HG03457 (cell line): ENCODE measurements at regions not wholly inside any gene's neighbourhood (a gene's known extent, or its start where the extent isn't known, plus 50 kb on each side); places are given as distances from the start of the nearest gene placed in this dataset.
"Not testable (repeated sequence)": the region's sequence is repeated elsewhere in the genome, so short reads cannot be mapped to it uniquely, and the experiment has no call there.

ENCODE experiments used
- ATAC-seq: cut with Tn5 transposase; IDR thresholded peaks from one replicate; pipeline ENCODE4 v1.9.1; 2021; ENCODE audit warnings: moderate number of reproducible peaks; ENCODE audit not compliant: unreplicated experiment

DNA sequence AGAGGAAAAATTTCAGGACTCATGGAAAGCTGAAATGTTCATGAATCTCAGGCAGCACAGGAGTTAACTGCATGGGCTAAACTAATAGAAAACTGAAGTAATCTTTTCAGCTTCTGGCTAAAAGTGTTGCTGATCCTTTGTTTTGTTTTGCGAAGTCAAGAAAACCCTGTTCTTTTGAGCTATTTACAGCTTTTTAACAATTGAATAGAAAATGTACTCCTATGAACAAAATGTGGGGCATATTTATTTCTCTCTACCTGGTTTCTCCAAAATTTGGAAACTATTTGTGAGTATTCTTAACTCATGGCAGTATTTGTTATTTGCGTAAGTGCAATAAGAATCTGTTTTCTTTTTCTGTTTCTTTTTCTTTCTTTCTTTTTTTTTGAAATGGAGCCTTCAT is 818.8 kb upstream of the CITED2 start:
- no peak for ATAC-seq

DNA sequence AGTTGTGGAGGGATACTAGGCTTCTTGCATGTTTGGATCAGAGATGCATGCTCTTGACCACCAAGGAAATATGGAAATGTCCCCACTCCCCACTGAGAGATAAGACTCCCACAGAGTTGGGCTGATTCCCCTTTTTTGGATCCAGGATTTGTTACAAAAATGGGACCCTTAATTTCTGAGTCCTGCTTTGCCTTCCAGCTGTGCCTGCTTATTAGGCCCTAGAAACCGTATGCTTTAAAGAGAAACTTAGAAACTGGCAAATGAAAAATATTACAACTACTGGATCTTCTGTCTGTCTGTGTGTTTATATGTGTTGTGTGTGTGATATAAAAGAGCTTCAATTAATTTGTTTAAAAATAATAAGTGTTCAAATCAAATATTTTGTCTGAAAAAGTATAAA is 817.6 kb upstream of the CITED2 start:
- ATAC-seq, result no peak

DNA sequence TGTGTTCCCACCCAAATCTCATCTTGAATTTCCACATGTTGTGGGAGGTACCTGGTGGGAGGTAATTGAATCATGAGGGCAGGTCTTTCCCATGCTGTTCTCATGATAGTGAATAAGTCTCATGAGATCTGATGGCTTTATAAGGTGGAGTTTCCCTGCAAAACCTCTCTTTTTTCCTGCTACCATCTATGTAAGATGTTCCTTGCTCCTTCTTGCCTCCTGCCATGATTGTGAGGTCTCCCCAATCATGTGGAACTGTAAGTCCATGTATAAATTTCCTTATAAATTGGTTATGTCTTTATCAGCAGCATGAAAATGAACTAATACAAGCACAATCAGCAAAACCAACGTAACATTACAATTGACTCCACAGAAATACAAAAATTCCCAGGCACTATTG is 814.8 kb upstream of the CITED2 start:
- not testable (repeated sequence) for ATAC-seq

GRCh38 chr6:140185991-140186390 is 811.5 kb upstream of the CITED2 start:
- ATAC-seq, result no peak

DNA sequence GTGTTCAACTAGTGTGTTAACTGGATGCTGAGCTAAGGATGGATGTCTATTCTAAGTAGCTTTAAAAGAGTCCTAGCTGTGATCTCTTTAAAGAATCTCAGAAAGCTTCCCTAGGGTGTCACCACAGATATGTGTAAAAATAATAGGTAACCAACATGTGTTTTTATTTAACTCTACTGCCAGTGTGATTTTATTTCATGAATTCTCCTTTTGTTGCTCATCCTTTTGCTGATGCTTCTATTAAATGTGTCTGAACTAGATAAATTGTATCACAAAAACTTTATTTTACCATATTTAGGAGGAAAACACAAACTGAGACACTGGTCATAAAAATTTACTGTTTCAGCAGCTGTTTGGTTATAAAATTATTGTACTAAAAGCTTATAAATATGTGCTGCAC is 809.4 kb upstream of the CITED2 start:
- no peak for ATAC-seq

DNA sequence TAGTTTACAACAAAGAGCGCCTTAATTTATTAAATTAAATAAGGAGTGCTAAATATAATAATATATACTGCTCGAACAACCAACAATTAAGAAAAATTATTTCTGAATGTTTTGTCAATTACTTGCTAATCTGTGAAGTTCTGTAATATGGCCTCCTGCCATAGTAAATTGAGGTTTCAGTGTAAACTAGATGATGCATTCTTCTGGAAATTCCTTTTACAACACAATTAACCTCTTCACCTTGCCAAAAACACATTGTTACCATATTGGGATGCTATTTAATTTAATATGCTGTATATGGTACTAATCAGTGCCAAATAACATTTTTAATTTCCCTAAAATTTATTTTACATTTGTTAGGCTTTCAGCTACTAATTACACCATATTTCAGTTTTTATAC is 808.4 kb upstream of the CITED2 start:
- no peak for ATAC-seq

GRCh38 chr6:140181876-140182275 is 807.4 kb upstream of the CITED2 start:
- no peak for ATAC-seq

GRCh38 chr6:140180306-140180705 is 805.9 kb upstream of the CITED2 start:
- ATAC-seq, result no peak

DNA sequence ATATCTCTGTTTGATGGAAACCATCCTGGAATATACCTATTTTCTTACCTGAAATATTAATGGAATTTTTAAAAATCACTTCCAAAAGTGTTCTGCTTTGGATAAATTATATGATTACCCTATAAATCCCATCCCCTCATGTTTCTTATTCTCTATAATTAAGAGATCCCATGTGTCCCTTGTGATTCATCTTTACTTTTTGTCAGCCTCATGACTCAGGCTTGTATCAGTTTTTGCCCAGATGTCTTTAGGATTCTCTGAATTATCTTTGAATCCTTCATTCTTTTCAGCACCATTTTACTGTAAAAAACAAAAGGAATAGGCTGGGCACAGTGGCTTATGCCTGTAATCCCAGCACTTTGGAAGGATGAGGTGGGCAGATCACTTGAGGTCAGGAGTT is 804.5 kb upstream of the CITED2 start:
- no peak for ATAC-seq

DNA sequence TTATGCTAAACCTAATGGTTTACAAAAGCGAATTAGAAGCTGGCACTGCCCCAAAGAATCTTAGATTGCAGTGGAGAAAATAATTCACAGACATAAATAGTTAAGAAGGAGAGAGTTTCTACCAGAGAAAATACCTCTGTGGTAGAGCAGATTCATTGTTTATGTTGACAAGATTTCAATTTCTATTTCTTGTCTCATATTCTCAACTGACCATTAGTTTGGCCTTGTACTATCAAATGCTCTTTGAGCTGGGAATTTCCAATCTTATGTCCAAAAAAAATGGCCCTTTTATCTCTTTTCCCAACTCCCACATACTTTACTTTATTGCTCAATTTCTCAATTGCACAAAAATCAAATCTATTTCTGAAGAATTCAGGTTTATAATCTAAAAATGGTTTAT is 804.1 kb upstream of the CITED2 start:
- ATAC-seq, result no peak

GRCh38 chr6:140176306-140176705 is 801.9 kb upstream of the CITED2 start:
- no peak for ATAC-seq

DNA sequence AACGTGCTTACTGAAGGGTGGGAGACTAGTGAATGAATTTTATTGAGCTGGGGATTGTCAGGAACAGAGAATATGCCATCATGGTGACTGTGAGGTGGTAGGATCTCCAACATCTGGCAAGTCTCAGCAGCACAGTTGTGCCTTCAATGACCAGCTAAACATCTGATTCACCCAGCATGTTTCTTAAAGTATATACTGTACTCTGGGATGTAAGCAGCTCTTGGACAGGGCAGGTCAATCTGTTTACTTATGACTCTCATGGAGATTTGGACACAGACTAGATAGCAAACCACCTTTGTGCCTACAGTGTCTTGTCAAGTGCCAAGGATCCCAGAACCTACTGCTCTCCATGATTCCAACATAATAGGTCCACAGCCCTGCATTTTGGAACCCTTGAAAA is 801.0 kb upstream of the CITED2 start:
- no peak for ATAC-seq

DNA sequence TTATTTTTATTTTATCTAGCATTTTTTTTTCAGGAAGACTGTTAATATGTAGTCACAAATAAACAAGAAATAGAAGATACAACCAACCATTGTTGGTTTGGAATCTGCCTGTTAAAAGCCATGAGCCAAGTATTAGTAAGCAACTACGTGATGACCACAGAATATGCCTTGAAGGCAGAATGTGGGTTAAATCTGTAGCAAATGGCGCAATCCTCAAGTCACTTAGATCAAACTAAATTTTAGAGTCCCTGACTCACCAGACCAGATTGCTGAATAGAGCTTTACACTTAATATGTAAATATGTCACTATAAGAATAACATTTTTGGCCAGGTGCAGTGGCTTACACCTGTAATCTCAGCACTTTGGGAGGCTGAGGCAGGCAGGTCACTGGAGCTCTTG is 800.1 kb upstream of the CITED2 start:
- no peak for ATAC-seq

DNA sequence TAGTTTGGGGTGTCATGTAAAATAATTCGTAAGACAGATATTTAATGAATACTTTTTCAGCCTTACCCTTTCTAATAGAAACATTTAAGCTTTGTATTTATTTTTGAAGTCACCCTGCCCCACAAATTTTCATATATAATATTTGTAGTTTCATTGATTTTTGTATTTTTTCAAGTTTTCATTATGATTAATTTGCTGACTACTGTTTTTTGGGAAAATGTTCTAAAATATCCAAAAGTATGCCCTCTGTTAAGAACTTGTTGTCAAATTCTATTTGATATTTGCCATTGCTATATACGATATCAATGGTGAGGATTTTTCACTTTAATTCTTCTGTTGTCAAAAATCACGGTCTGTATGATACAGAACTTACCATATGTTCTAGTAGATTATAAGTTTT is 793.9 kb upstream of the CITED2 start:
- no peak for ATAC-seq

DNA sequence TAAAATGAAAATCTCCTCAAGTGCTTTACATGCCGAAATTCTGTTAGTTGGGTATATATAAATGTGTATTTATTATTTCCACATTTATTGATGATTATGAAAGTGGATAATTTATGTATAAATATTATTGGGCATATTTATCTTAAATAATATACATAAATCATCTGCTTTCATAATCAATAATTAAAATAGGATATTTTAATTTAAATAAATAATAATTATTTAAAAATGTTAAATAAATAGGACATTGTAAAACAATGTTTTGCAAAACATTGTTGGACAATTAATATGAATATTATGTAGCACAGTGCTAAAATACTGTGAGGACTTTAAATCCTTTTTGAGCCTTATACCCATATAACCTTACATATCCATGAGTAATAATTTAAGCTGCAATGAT is 786.5 kb upstream of the CITED2 start:
- ATAC-seq, result no peak

GRCh38 chr6:140160494-140160893 is 786.0 kb upstream of the CITED2 start:
- ATAC-seq, result no peak

DNA sequence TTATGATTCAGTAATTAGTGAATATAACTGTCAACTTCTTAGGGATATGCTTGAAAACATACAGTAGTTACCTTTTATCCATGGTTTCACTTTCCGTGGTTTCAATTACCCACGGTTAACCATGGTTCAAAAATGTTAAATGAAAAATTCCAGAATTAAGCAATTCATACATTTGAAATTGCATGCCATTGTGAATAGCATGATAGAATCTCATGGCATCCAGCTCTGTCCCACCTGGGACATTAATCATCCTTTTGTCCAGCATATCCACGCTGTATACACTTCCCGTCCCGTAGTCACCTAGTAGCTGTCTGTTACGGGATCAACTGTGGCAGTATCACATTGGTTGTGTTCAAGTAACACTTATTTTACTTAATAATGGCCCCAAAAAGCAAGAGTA is 781.7 kb upstream of the CITED2 start:
- ATAC-seq, result no peak

DNA sequence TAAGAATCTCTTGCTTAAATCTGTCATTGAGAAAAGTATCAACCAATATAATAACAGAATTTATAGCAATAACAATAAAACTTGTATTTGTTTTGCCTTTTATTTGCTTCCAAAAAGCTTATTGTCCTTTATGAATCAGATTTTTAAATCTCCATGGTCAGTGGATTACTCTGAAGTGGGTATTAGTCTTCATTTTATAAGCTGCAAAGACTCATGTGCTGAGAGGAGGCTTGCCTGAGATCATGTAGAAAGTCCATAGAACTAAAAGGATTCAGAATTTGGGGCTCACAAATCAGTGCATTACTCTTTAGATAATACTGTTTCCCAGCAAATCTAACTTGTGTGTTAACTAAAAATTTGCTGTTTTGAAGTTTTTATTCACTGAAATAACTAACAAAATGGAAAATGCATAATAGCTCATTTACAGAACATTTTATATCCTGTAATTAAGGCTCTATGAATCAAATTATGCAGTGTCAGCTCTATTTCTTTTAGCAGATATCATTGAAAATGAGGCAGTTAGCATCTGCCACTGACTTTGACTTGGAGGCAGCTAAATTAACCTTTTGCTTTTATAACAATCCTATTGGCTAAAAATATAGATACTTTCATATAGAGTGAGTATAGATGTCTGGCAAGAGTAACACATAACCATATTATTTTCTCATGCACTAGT is 781.1 kb upstream of the CITED2 start:
- ATAC-seq, result no peak

DNA sequence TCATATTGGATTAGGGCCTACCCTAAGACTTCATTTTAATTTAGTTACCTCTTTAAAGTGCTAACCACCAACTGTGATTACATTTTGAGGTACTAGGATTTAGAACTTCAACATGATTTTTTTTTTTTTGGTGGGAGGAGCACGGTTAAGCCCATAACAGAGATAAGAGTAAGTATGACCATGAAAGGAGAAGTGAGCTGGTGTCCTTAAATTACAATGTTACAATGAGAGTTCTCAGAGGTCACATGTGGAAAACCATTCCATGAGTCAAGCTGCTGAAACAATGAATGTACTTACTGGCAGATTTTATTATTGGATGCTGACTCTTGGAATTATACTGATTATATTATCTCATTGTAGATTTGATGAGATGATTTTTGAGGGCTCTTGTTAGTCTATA is 779.3 kb upstream of the CITED2 start:
- ATAC-seq, result no peak

DNA sequence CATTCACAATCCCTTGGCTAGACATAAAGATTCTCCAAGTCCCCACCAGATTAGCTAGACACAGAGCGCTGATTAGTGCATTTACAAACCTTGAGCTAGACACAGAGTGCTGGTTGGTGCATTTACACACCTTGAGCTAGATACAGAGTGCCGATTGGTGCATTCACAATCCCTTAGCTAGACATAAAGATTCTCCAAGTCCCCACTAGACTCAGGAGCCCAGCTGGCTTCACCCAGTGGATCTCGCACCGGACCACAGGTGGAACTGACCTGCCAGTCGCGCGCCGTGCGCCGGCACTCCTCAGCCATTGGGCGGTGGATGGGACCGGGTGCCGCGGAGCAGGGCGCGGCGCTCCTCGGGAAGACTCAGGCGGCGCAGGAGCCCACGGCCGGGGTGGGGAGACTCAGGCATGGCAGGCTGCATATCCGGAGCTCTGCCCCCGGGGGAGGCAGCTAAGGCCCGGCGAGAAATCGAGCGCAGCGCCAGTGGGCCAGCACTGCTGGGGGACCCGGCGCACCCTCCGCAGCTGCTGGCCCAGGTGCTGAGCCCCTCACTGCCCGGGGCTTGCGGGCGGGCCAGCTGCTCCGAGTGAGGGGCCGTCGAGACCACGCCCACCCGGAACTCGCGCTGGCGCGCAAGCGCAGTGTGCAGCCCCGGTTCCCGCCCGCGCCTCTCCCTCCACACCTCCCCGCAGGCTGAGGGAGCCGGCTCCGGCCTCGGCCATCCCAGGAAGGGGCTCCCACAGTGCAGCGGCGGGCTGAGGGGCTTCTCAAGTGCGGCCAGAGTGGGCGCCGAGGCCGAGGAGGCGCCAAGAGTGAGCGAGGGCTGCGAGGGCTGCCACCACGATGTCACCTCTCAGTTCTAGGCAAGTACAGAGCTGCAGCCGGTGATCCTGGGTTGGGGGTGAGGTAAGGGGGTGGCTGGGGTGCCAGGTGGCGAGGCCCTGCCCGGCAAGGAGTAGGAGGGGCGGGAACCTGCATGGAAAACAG is 773.7 kb upstream of the CITED2 start:
- ATAC-seq, result not testable (repeated sequence)

- ATAC-seq, result no peak
Measured at GRCh38 chr6:140140891-140141290, 766.4 kb upstream of the CITED2 start.

DNA sequence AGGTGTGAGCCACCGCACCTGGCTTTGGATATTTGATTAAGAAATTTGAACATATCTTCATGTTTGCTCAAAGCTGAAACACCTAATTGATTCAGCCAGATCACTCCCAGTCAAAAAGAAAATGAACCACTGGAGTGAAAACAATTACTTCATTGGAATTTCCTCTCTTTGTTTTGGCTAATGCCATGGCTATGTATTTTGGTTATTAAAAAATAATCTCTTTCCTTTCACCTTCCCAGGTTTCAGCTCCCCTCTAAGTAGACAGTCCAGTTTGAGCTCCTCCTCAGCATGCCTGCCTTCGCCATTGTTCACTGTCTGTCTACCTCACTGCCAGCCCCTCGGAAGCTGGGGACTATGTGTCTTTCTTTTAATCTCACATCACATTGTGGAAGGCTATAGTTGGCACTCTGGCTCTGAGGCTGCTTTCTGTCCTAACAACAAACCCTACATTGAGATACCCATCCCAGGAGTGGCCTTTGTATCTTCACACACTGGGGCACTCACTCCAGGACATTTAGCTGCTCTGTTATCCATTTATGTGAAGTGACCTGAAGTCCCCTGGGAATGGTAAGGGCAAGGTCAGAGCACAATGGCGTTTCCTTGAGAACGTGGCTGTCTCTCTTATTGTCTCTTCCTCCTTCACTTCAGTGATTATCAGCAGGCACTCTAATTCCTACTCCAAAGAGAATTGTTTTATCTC is 764.0 kb upstream of the CITED2 start:
- ATAC-seq, result no peak
